ENCODE measurements at regions not wholly inside any gene's neighbourhood (a gene's known extent, or its start where the extent isn't known, plus 50 kb on each side); places are given as distances from the start of the nearest gene placed in this dataset.

DNA sequence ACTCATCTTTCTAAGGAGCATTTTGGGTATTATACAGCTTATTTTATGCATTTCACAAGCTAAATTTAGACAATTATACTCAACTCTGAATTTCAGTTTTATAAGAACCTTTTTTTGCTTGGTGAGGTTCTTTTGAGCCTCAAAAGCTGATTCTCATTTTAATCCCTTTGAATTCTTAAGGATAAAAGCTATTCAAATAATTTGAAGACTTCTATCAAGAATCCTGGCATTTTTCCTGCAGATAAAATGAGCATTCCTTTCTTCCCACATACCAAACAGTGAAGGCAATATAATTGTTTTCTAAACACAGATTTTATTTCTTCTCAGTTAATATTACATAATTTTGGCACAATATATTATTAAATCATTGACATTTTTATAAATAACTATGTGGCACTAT lies 118.4 kb upstream of the GPM6A start:
- no peak overlapping the region for H3K27ac Mint-ChIP-seq
- no peaks in the 10 kb centered on the region for H3K4me1 Mint-ChIP-seq (ENCODE audit: low read depth)
- no peaks in the 10 kb centered on the region for H3K36me3 Mint-ChIP-seq
- no peak overlapping the region for H3K4me3 Mint-ChIP-seq
- H3K9me3 Mint-ChIP-seq (ENCODE audit: low read depth): no peaks in the 10 kb centered on the region
- H3K27me3 Mint-ChIP-seq: peaks cover 2% of the 10 kb centered on the region

DNA sequence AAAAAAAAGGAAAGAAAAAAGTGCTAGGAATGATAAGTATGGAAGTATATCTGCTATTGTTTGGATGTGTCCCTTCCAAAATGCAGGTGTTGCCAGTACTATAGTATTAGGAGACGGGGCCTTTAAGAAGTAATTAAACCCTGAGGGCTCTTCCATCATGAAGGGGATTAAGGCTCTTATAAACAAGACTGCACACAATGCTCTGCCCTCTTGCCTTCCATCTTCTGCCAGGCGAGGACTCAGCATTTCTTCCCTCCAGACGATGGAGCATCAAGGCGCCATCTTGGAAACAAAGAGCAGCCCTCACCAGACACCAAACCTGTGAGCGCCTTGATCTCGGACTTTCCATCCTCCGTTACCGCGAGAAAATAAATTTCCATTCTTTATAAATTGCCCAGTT lies 120.1 kb upstream of the GPM6A start:
- no peaks in the 10 kb centered on the region for H3K9me3 Mint-ChIP-seq (ENCODE audit: low read depth)
- H3K36me3 Mint-ChIP-seq: no peaks in the 10 kb centered on the region
- no peaks in the 10 kb centered on the region for H3K4me1 Mint-ChIP-seq (ENCODE audit: low read depth)
- H3K4me3 Mint-ChIP-seq: no peak overlapping the region
- H3K27me3 Mint-ChIP-seq: no peaks in the 10 kb centered on the region
- H3K27ac Mint-ChIP-seq: no peak overlapping the region

DNA sequence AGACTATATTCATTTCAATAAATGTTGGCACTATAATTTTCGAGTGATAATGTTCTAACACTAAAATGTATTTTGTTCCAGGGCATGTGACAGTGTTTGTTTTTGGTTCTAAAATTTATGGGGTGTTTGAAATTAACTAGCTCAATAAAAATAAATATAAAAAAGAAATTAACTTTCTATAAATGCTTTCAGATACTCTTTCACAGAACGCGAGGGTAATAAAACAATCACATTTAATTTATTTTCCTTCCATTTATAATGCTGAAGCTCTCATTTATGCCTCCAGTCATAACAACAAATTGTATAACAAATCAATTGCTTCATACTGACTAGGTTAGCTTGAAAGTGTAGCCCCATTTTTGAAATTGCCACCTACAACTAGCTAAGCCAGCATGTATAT lies 122.4 kb upstream of the GPM6A start:
- no peaks in the 10 kb centered on the region for H3K4me1 Mint-ChIP-seq (ENCODE audit: low read depth)
- no peak overlapping the region for H3K27ac Mint-ChIP-seq

DNA sequence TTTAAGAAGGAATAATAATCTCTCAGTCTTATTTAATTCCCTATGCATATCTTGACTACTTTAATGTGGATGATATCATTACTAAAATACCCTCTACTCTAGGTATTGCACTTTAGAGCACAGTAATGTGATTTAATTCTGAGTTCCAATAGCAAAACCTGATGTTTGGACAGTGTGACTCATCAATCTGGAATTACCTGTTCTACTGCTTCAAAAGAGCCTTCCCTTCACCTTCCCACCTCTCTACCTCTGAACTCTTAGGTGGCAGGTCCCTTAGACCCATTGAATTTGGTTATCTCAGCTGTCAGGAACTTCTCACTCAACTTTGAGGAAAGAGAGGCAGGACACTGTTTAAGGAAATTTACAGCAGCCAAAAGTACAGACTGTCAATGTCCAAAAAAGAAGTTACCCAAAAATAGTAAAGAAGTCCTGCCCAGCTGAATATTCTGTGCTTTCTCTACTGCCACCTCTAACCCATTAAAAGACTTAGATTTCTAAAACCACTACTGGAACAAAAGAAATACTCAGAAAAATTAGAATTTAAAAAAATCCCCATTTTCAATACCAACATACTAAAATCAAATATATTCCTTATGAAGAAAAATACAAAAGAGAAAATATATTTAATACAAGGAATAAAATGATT lies 123.1 kb upstream of the GPM6A start:
- no peaks in the 10 kb centered on the region for H3K36me3 Mint-ChIP-seq
- H3K4me1 Mint-ChIP-seq (ENCODE audit: low read depth): no peaks in the 10 kb centered on the region
- H3K4me3 Mint-ChIP-seq: no peak overlapping the region
- H3K9me3 Mint-ChIP-seq (ENCODE audit: low read depth): no peaks in the 10 kb centered on the region
- no peaks in the 10 kb centered on the region for H3K27me3 Mint-ChIP-seq
- H3K27ac Mint-ChIP-seq: no peak overlapping the region

More for the DNA sequence above, 122.4 kb upstream of the GPM6A start:
- H3K4me3 Mint-ChIP-seq: no peak overlapping the region
- no peaks in the 10 kb centered on the region for H3K36me3 Mint-ChIP-seq
- H3K27me3 Mint-ChIP-seq: no peaks in the 10 kb centered on the region
- H3K9me3 Mint-ChIP-seq (ENCODE audit: low read depth): no peaks in the 10 kb centered on the region

DNA sequence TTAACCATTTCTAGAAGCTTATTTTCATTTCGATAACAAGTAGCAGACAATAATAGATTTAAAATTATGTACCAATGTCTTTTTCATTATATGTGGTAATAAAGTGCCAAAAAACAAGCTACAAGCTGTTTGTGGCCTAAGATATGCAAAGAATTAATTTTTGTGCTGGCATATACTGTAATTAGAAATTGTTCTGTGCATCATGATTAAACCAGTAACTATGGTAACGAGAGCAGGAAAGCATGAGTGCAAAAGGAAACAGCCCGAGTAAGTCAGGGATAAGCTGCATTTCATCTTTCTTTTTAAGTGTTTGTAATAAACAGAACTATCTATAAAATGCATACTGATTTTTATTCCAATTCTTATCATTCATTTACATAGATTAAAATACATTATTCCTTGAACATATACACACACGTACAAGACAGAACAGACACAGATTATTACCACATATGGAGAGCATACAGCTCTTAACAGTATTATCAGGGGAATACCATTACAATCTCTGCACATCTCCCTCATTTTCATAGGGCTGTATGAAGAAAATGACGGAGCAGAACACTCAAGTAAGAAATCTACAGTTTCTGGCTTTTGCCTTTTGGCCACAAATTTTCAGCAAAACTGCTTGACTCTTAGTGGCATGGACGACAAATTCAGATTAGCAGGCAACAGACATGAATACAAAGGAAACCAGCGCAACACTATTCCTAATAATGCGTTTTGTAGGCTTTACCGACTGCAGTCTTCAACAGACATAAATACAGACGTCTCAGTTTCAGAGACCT lies 121.3 kb upstream of the WDR17 start:
- H3K27ac Mint-ChIP-seq: no peak overlapping the region
- peaks cover 9% of the 10 kb centered on the region for H3K27me3 Mint-ChIP-seq
- H3K4me3 Mint-ChIP-seq: no peak overlapping the region
- no peaks in the 10 kb centered on the region for H3K9me3 Mint-ChIP-seq (ENCODE audit: low read depth)
- H3K4me1 Mint-ChIP-seq (ENCODE audit: low read depth): peaks cover 6% of the 10 kb centered on the region
- H3K36me3 Mint-ChIP-seq: no peaks in the 10 kb centered on the region

DNA sequence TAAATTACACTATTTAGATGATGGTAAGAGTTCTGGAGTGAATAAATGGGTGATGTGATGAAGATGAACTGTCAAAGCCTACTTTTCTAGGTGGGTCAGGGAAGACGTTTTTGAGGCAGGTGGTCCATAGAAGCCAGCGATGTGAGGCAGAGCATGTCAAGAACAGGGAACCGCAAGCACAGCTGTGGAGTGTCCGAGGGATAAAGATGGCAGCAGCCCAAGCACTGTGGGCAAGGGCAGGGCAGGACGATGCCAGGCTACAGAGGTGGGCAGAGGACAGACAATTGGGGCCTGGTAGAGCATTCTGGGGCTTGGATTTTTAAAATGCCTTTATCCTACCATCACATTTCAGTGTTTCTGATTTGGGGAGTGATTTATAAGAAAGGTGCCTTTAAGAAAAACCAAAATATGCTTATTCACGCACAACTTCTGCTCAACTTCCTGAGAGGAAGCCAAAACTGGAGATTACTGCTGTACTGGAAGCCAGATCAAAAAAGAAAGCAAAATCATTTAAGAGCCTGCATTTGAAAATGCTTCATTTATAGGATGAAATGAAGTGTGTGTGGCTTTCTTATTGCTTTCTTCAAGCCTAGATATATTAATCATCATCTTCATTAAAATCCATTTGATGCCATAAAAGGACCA lies 119.0 kb upstream of the WDR17 start:
- Mint-ChIP-seq H3K4me3 (no peak overlapping the region), H3K9me3 (ENCODE audit: low read depth) (no peaks in the 10 kb centered on the region), H3K4me1 (ENCODE audit: low read depth) (peaks cover 6% of the 10 kb centered on the region), H3K27ac (no peak overlapping the region), H3K27me3 (peaks cover 8% of the 10 kb centered on the region), H3K36me3 (no peaks in the 10 kb centered on the region)

DNA sequence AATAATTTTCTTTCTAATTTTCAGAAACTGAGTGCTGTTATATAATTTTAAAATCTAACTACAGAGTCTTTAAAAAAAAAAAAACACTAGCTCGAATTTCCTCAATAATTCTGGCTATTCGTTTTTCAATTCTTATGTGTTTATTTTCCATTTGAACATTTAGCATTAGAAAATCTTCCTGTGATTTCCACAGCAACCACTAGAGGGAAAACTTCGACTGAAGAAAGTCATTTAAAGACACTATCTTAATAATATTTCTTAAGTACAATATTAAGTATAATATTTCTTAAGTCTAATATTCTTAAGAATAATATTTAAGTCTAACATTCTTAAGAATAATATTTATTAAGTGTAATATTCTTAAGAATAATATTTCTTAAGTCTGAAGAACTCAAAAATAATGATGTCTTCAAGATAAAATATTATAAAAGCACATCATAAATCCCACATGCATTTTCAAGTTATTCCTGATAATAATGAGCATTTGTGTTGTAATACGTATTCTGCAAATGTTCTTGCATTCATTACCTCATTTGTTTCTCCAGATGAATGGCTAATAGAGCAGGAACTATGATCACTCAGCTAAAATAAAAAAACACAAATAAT lies 118.4 kb upstream of the WDR17 start:
- Mint-ChIP-seq H3K4me3 (no peak overlapping the region), H3K9me3 (ENCODE audit: low read depth) (no peaks in the 10 kb centered on the region), H3K27me3 (peaks cover 10% of the 10 kb centered on the region), H3K27ac (no peak overlapping the region), H3K4me1 (ENCODE audit: low read depth) (peaks cover 6% of the 10 kb centered on the region), H3K36me3 (no peaks in the 10 kb centered on the region)

DNA sequence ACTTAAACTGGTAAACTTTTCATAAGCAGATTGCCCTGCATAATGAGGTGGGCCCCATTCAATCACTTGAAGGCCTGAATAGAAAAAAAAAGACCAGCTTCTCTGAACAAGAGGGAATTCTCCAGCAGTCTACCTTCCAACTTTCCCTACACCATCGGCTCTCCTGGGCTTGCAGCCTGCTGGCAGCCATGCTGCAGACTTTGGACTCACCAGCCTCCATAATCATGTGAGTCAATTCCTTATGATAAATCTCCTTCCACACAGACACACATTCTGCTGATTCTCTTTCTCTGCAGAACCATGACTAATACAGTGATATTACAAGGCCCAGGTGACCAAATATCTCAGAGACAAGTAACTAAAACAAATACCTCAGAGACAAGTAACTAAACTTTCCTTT lies 113.8 kb upstream of the WDR17 start:
- Mint-ChIP-seq H3K27me3 (peaks cover 4% of the 10 kb centered on the region), H3K27ac (no peak overlapping the region), H3K4me3 (no peak overlapping the region), H3K4me1 (ENCODE audit: low read depth) (no peaks in the 10 kb centered on the region), H3K9me3 (ENCODE audit: low read depth) (no peaks in the 10 kb centered on the region), H3K36me3 (no peaks in the 10 kb centered on the region)

DNA sequence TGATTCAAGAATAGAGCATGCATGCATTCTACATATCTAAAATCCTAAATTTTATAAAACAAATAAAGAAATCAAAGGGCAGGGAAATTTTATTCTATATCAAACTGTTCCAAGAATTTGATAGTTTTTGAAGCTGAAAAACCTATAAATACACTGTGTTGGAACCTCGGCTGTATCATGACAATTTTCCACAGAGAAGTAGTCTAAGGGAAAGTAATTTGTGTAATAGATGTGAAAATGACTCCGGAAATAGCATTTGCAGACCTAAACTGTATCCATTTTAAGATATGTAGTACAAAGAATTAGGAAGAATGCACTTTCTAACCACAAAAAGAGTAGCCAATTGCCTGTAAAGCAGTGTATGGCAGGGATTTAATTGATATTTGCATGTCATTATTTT lies 112.5 kb upstream of the WDR17 start:
- no peaks in the 10 kb centered on the region for H3K36me3 Mint-ChIP-seq
- no peaks in the 10 kb centered on the region for H3K4me1 Mint-ChIP-seq (ENCODE audit: low read depth)
- no peak overlapping the region for H3K4me3 Mint-ChIP-seq
- no peaks in the 10 kb centered on the region for H3K9me3 Mint-ChIP-seq (ENCODE audit: low read depth)
- peaks cover 7% of the 10 kb centered on the region for H3K27me3 Mint-ChIP-seq
- no peak overlapping the region for H3K27ac Mint-ChIP-seq

DNA sequence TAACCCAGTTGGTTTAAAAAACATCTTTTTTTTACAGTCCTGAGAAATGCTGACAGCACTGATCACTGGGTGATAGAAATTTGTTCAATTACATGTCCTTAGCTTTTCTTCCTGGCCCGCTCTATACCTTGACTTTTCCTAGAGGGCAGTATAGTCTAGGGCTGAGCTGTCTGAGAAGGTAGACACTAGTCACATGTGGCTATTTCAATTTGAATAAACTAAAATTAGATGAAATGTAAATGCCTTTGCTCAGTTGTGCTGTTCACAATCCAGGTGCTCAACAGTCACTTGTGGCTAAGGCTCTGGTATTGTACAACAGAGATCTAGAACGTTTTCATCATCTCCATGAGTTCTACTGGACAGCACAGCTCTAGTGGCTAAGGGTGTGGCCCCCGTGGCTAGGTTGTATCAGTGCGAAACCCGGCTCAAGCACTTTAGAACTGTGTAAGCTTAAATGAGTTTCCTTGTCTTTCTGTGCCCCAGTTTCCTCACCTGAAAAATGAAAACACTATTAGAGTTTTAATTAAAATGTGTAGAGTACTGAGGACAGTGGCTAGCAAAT lies 111.6 kb upstream of the WDR17 start:
- peaks cover 5% of the 10 kb centered on the region for H3K27me3 Mint-ChIP-seq
- no peaks in the 10 kb centered on the region for H3K4me1 Mint-ChIP-seq (ENCODE audit: low read depth)
- H3K9me3 Mint-ChIP-seq (ENCODE audit: low read depth): no peaks in the 10 kb centered on the region
- H3K4me3 Mint-ChIP-seq: no peak overlapping the region
- no peak overlapping the region for H3K27ac Mint-ChIP-seq
- H3K36me3 Mint-ChIP-seq: no peaks in the 10 kb centered on the region

DNA sequence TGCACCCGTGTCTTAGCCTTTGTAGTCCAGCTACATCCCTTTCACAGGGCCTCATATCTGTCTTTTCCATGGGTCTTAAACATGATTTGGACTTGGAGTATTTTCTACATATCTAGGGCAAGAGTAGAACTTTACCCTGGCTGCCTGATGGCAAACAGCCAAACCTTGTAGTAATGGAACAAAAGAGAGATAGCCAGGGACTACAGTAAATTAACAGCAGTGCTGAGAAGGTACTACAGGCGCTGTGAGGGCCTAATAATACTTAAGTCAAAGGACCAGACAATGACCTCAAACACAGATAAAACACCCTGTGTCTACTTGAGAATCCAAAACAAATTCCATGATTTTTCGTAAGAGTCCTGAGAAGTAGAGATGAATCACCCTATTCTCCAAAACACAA lies 111.0 kb upstream of the WDR17 start:
- Mint-ChIP-seq H3K4me3 (no peak overlapping the region), H3K27ac (no peak overlapping the region), H3K4me1 (ENCODE audit: low read depth) (no peaks in the 10 kb centered on the region), H3K36me3 (no peaks in the 10 kb centered on the region), H3K27me3 (peaks cover 7% of the 10 kb centered on the region), H3K9me3 (ENCODE audit: low read depth) (no peaks in the 10 kb centered on the region)

DNA sequence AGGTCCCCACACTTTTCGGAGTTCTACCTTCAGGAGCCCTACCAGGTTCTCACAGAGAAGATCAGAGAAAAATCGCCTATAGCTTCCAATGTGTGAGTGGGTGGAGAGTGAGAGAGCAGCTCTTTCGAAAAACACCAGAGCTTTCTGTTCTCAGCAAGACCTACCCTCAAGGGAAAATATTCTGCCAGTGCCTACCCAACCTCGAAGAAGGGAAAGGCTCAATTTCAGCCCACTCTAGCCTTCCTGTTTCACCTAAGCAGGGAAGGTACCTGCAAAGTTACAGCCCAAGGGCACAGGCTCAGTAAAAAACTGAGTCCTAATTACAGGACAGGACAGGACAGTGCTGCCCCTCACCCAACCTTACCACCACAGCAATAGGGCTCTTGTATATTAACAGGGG lies 104.0 kb upstream of the WDR17 start:
- no peaks in the 10 kb centered on the region for H3K9me3 Mint-ChIP-seq (ENCODE audit: low read depth)
- H3K27me3 Mint-ChIP-seq: peaks cover 6% of the 10 kb centered on the region
- no peaks in the 10 kb centered on the region for H3K36me3 Mint-ChIP-seq
- no peaks in the 10 kb centered on the region for H3K4me1 Mint-ChIP-seq (ENCODE audit: low read depth)
- no peak overlapping the region for H3K4me3 Mint-ChIP-seq
- no peak overlapping the region for H3K27ac Mint-ChIP-seq

DNA sequence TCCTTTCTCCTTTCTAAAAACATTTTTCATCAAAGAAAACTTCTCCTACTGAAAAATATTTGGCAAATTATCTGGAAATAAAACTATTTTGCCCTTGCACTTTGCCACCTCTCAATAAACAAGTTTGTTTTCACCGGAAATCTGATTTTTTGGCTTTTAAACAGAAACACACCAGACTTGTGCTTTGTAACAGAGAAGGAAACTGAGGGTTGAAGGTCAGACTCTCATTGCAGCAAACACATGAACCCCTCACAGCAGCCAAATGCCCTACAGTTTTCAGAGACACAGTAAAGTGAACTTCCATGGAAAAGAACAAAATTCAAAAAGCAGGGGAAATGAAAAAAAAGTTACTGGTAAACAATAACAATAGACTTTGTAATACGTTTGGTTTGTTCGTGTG lies 95.6 kb upstream of the WDR17 start:
- Mint-ChIP-seq H3K27ac (no peak overlapping the region), H3K36me3 (no peaks in the 10 kb centered on the region), H3K4me1 (ENCODE audit: low read depth) (no peaks in the 10 kb centered on the region), H3K9me3 (ENCODE audit: low read depth) (peaks cover 6% of the 10 kb centered on the region), H3K4me3 (no peak overlapping the region), H3K27me3 (peaks cover 7% of the 10 kb centered on the region)

DNA sequence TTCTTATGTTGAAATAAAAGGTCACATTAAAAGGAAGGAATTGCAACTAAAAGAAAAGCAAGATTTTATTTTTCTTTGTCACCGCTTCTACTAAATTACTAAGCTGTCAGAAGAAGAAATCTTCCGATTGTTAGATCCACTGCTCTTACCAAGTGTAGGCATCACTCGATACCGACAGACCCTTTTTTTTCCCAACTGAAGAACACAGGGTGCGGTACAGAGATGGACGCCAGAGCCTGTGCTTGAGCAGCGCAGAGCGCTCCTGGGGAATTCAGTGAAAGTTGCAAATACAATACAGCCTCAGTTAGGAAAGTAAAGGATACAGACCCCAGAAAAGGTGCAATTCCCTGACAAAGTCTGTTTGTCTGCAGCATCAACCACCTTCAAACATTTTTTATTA lies 94.9 kb upstream of the WDR17 start:
- Mint-ChIP-seq H3K27ac (no peak overlapping the region), H3K4me1 (ENCODE audit: low read depth) (no peaks in the 10 kb centered on the region), H3K4me3 (no peak overlapping the region), H3K36me3 (no peaks in the 10 kb centered on the region), H3K27me3 (peaks cover 7% of the 10 kb centered on the region), H3K9me3 (ENCODE audit: low read depth) (peaks cover 6% of the 10 kb centered on the region)
